Endodermal cell (in vitro differentiated cells): ENCODE measurements at regions not wholly inside any gene's neighbourhood (a gene's known extent, or its start where the extent isn't known, plus 50 kb on each side); places are given as distances from the start of the nearest gene placed in this dataset.

Source experiments
- DNase-seq: peaks from one replicate; pipeline ENCODE4 v3.0.0-alpha.2; 2017
- H3K27ac ChIP-seq: 2 replicates; pipeline ENCODE4 v1.5.1; 2013; ENCODE audit warnings: mild to moderate bottlenecking, low read depth, low read length, moderate library complexity
- H3K27me3 ChIP-seq: 2 replicates; pipeline ENCODE4 v1.6.1; 2013; ENCODE audit warnings: mild to moderate bottlenecking, low read length, moderate library complexity; ENCODE audit not compliant: insufficient read depth, control insufficient read depth, poor library complexity, severe bottlenecking
- H3K36me3 ChIP-seq: 2 replicates; pipeline ENCODE4 v1.7.0; 2013; ENCODE audit warnings: mild to moderate bottlenecking, low read length, moderate library complexity; ENCODE audit not compliant: control insufficient read depth, insufficient read depth
- H3K4me1 ChIP-seq: one replicate; pipeline ENCODE4 v1.7.0; 2013; ENCODE audit warnings: low read length; ENCODE audit not compliant: control insufficient read depth, insufficient read depth
- H3K4me3 ChIP-seq: 2 replicates; pipeline ENCODE4 v1.5.1; 2013; ENCODE audit warnings: mild to moderate bottlenecking, low read length, moderate library complexity
- H3K9ac ChIP-seq: 2 replicates; pipeline ENCODE4 v1.6.1; 2013; ENCODE audit warnings: mild to moderate bottlenecking, low read length, moderate library complexity; ENCODE audit not compliant: poor library complexity, severe bottlenecking; ENCODE audit errors: extremely low read depth
- H3K9me3 ChIP-seq: 2 replicates; pipeline ENCODE4 v1.6.1; 2013; ENCODE audit warnings: mild to moderate bottlenecking, low read length, moderate library complexity; ENCODE audit not compliant: control insufficient read depth
- H3K27ac Mint-ChIP-seq: 2 replicates; pipeline ENCODE4 v1.8.0; 2020; ENCODE audit warnings: mixed read lengths
- H3K27me3 Mint-ChIP-seq: 2 replicates; pipeline ENCODE4 v1.8.0; 2021; ENCODE audit warnings: mild to moderate bottlenecking, mixed read lengths; ENCODE audit not compliant: insufficient read depth
- H3K36me3 Mint-ChIP-seq: 2 replicates; pipeline ENCODE4 v1.8.0; 2020; ENCODE audit warnings: low read depth, mixed read lengths
- H3K4me1 Mint-ChIP-seq: 2 replicates; pipeline ENCODE4 v1.8.0; 2020; ENCODE audit warnings: mixed read lengths
- H3K4me3 Mint-ChIP-seq: 2 replicates; pipeline ENCODE4 v1.8.0; 2020; ENCODE audit warnings: mild to moderate bottlenecking, moderate library complexity, mixed read lengths
- H3K9me3 Mint-ChIP-seq: 2 replicates; pipeline ENCODE4 v1.8.0; 2020; ENCODE audit warnings: mild to moderate bottlenecking, mixed read lengths
- CTCF ChIP-seq: fragments of 200-600 bp; sonication (generic); conservative IDR thresholded peaks from 2 replicates; pipeline ENCODE4 v1.5.0; 2021; ENCODE audit warnings: antibody characterized with exemption, mild to moderate bottlenecking
- WGBS, 2 experiments: methylation state at CpG; one replicate each; pipeline versions ENCODE4 v1.1.5 to v1.1.7; 2013; ENCODE audit warnings: missing lambda C conversion rate in 2 of 2, mixed read lengths in 1 of 2; ENCODE audit not compliant: insufficient coverage in 1 of 2, insufficient read length in 1 of 2; 5-methylcytosine and 5-hydroxymethylcytosine counted together

GRCh38 chr6:170000071-170000843 lies 248.8 kb downstream of the ERMARD start:
- H3K36me3 ChIP-seq: no peaks in the 10 kb centered on the region
- Mint-ChIP-seq H3K9me3 (peaks cover 59% of the 10 kb centered on the region), H3K4me3 (no peak overlapping the region), H3K27ac (no peak overlapping the region), H3K4me1 (no peaks in the 10 kb centered on the region), H3K27me3 (no peaks in the 10 kb centered on the region), H3K36me3 (peaks cover 20% of the 10 kb centered on the region)
- H3K27me3 ChIP-seq: no peaks in the 10 kb centered on the region
- H3K9ac ChIP-seq: no peak overlapping the region
- no peak overlapping the region for H3K4me3 ChIP-seq
- no peak for TF ChIP-seq CTCF
- WGBS, 2 experiments: 87 to 93% methylated on average over 3 to 8 of the region's 8 CpGs
- DNase-seq: no peak
- no peaks in the 10 kb centered on the region for H3K4me1 ChIP-seq
- peaks cover 37% of the 10 kb centered on the region for H3K9me3 ChIP-seq
- no peak overlapping the region for H3K27ac ChIP-seq

GRCh38 chr6:169999367-169999766 lies 247.9 kb downstream of the ERMARD start:
- DNase-seq: peak; percentile 2
- no peak overlapping the region for H3K4me3 Mint-ChIP-seq
- whole genome bisulfite sequencing, 2 experiments: 70 to 83% methylated on average over 4 to 7 of the region's 7 CpGs
- H3K27ac Mint-ChIP-seq: no peak overlapping the region
- no peak overlapping the region for H3K4me3 ChIP-seq
- H3K9me3 Mint-ChIP-seq: peaks cover 50% of the 10 kb centered on the region
- H3K9ac ChIP-seq: no peak overlapping the region
- H3K36me3 Mint-ChIP-seq: peaks cover 17% of the 10 kb centered on the region
- no peak for TF ChIP-seq CTCF
- H3K4me1 ChIP-seq: no peaks in the 10 kb centered on the region
- H3K9me3 ChIP-seq: peaks cover 28% of the 10 kb centered on the region
- H3K27ac ChIP-seq: no peak overlapping the region
- H3K27me3 ChIP-seq: no peaks in the 10 kb centered on the region
- H3K27me3 Mint-ChIP-seq: no peaks in the 10 kb centered on the region
- H3K4me1 Mint-ChIP-seq: no peaks in the 10 kb centered on the region
- no peaks in the 10 kb centered on the region for H3K36me3 ChIP-seq

GRCh38 chr6:169998457-169998856 lies 247.0 kb downstream of the ERMARD start:
- Histone ChIP-seq H3K36me3 (no peaks in the 10 kb centered on the region), H3K9me3 (peaks cover 19% of the 10 kb centered on the region), H3K27ac (no peak overlapping the region), H3K27me3 (no peaks in the 10 kb centered on the region), H3K4me1 (no peaks in the 10 kb centered on the region), H3K9ac (no peak overlapping the region), H3K4me3 (no peak overlapping the region)
- TF ChIP-seq CTCF: no peak
- no peak overlapping the region for H3K27ac Mint-ChIP-seq
- H3K4me1 Mint-ChIP-seq: no peaks in the 10 kb centered on the region
- DNase-seq: peak; percentile 31
- peaks cover 41% of the 10 kb centered on the region for H3K9me3 Mint-ChIP-seq
- no peak overlapping the region for H3K4me3 Mint-ChIP-seq
- WGBS, 2 experiments: 89 to 93% methylated on average over 1 to 7 of the region's 7 CpGs
- no peaks in the 10 kb centered on the region for H3K27me3 Mint-ChIP-seq
- H3K36me3 Mint-ChIP-seq: peaks cover 13% of the 10 kb centered on the region
